HL-60 (cell line): ENCODE measurements at regions not wholly inside any gene's neighbourhood (a gene's known extent, or its start where the extent isn't known, plus 50 kb on each side); places are given as distances from the start of the nearest gene placed in this dataset.

ENCODE experiments used
- GABPA ChIP-seq: IDR thresholded peaks from 2 replicates; pipeline ENCODE4 v1.6.1; 2012; ENCODE audit warnings: low read depth
- POLR2AphosphoS5 ChIP-seq: IDR thresholded peaks from 2 replicates; pipeline ENCODE4 v1.6.1; 2012; ENCODE audit warnings: low read depth
- SPI1 ChIP-seq: IDR thresholded peaks from 2 replicates; pipeline ENCODE4 v1.6.1; 2012; ENCODE audit warnings: low read depth, mild to moderate bottlenecking, borderline replicate concordance
- TF ChIP-seq, protein P1 (sequence below): IDR thresholded peaks from one replicate; pipeline ENCODE4 v1.5.1; 2011; ENCODE audit warnings: low read length, control low read depth, inconsistent platforms; ENCODE audit not compliant: insufficient read depth
- TF ChIP-seq, protein P2 (sequence below): IDR thresholded peaks from 2 replicates; pipeline ENCODE4 v1.6.1; 2012; ENCODE audit warnings: low read depth; ENCODE audit not compliant: insufficient replicate concordance

DNA sequence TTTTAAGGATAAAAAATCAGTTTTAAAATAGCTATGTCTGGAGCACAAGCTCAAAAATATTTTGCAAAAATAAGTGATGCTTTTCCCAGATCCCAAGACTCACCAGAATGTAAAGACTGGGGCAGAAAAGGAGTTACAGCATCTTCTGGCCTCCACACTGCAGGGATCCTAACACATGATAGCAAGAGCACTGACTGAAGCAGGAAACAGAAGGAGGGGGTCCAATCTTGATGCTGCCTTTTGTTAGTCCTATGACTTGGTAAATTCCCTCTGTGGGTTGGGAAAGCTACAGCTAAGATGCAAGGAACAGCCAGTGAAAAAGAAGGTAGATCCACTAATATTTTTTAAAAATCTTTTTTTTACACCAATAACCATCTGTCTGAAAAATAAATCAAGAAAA is 54.2 kb upstream of the TNR start:
- TF ChIP-seq, protein P1, sequence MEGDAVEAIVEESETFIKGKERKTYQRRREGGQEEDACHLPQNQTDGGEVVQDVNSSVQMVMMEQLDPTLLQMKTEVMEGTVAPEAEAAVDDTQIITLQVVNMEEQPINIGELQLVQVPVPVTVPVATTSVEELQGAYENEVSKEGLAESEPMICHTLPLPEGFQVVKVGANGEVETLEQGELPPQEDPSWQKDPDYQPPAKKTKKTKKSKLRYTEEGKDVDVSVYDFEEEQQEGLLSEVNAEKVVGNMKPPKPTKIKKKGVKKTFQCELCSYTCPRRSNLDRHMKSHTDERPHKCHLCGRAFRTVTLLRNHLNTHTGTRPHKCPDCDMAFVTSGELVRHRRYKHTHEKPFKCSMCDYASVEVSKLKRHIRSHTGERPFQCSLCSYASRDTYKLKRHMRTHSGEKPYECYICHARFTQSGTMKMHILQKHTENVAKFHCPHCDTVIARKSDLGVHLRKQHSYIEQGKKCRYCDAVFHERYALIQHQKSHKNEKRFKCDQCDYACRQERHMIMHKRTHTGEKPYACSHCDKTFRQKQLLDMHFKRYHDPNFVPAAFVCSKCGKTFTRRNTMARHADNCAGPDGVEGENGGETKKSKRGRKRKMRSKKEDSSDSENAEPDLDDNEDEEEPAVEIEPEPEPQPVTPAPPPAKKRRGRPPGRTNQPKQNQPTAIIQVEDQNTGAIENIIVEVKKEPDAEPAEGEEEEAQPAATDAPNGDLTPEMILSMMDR = no peak
- TF ChIP-seq POLR2AphosphoS5 (no peak), GABPA (no peak), SPI1 (no peak)
- TF ChIP-seq, protein P2, sequence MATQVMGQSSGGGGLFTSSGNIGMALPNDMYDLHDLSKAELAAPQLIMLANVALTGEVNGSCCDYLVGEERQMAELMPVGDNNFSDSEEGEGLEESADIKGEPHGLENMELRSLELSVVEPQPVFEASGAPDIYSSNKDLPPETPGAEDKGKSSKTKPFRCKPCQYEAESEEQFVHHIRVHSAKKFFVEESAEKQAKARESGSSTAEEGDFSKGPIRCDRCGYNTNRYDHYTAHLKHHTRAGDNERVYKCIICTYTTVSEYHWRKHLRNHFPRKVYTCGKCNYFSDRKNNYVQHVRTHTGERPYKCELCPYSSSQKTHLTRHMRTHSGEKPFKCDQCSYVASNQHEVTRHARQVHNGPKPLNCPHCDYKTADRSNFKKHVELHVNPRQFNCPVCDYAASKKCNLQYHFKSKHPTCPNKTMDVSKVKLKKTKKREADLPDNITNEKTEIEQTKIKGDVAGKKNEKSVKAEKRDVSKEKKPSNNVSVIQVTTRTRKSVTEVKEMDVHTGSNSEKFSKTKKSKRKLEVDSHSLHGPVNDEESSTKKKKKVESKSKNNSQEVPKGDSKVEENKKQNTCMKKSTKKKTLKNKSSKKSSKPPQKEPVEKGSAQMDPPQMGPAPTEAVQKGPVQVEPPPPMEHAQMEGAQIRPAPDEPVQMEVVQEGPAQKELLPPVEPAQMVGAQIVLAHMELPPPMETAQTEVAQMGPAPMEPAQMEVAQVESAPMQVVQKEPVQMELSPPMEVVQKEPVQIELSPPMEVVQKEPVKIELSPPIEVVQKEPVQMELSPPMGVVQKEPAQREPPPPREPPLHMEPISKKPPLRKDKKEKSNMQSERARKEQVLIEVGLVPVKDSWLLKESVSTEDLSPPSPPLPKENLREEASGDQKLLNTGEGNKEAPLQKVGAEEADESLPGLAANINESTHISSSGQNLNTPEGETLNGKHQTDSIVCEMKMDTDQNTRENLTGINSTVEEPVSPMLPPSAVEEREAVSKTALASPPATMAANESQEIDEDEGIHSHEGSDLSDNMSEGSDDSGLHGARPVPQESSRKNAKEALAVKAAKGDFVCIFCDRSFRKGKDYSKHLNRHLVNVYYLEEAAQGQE = no peak
